MM.1S (cell line): ENCODE measurements at regions not wholly inside any gene's neighbourhood (a gene's known extent, or its start where the extent isn't known, plus 50 kb on each side); places are given as distances from the start of the nearest gene placed in this dataset.

Source experiments
- DNase-seq: peaks from one replicate; pipeline ENCODE4 v3.0.0-alpha.2; 2015
- H2AFZ ChIP-seq: fragments of 300-600 bp; sonication (generic); 2 replicates; pipeline ENCODE4 v1.6.0; 2016; ENCODE audit warnings: antibody characterized with exemption, low read length
- H3F3A ChIP-seq: fragments of 300-600 bp; sonication (generic); 2 replicates; pipeline ENCODE4 v1.6.1; 2016; ENCODE audit warnings: mild to moderate bottlenecking, antibody characterized with exemption, low read length, moderate library complexity, mixed read lengths; ENCODE audit not compliant: insufficient read depth
- H3K27ac ChIP-seq: fragments of 300-600 bp; sonication (generic); 2 replicates; pipeline ENCODE4 v1.5.1; 2016; ENCODE audit warnings: mild to moderate bottlenecking, low read length
- H3K27me3 ChIP-seq: fragments of 300-600 bp; sonication (generic); replicated peaks from 2 replicates; pipeline ENCODE4 v1.6.0; 2016; ENCODE audit warnings: low read length; ENCODE audit not compliant: insufficient read depth
- H3K36me3 ChIP-seq: fragments of 300-600 bp; sonication (generic); replicated peaks from 2 replicates; pipeline ENCODE4 v1.6.1; 2016; ENCODE audit warnings: mild to moderate bottlenecking, low read length, mixed read lengths; ENCODE audit not compliant: insufficient read depth
- H3K4me1 ChIP-seq: fragments of 300-600 bp; sonication (generic); 2 replicates; pipeline ENCODE4 v1.6.1; 2016; ENCODE audit warnings: low read length, mixed read lengths
- H3K4me2 ChIP-seq: fragments of 300-600 bp; sonication (generic); 2 replicates; pipeline ENCODE4 v1.6.0; 2016; ENCODE audit warnings: low read depth, low read length
- H3K4me3 ChIP-seq: fragments of 300-600 bp; sonication (generic); 2 replicates; pipeline ENCODE4 v1.5.1; 2016; ENCODE audit warnings: low read length, mixed read lengths
- H3K79me2 ChIP-seq: fragments of 300-600 bp; sonication (generic); 2 replicates; pipeline ENCODE4 v1.6.1; 2016; ENCODE audit warnings: mixed run types, low read length, mixed read lengths
- H3K9ac ChIP-seq: fragments of 300-600 bp; sonication (generic); 2 replicates; pipeline ENCODE4 v1.6.1; 2016; ENCODE audit warnings: low read length, mixed read lengths
- H3K9me2 ChIP-seq: fragments of 300-600 bp; sonication (generic); replicated peaks from 2 replicates; pipeline ENCODE4 v1.6.1; 2016; ENCODE audit warnings: mild to moderate bottlenecking, low read length, mixed read lengths; ENCODE audit not compliant: insufficient read depth
- H3K9me3 ChIP-seq: fragments of 300-600 bp; sonication (generic); replicated peaks from 2 replicates; pipeline ENCODE4 v1.6.1; 2016; ENCODE audit warnings: mild to moderate bottlenecking, low read length, mixed read lengths; ENCODE audit not compliant: insufficient read depth
- H4K20me1 ChIP-seq: fragments of 300-600 bp; sonication (generic); 2 replicates; pipeline ENCODE4 v1.6.1; 2016; ENCODE audit warnings: mild to moderate bottlenecking, low read length, moderate library complexity, mixed read lengths; ENCODE audit not compliant: insufficient read depth
- CTCF ChIP-seq: fragments of 300-600 bp; sonication (generic); IDR thresholded peaks from 2 replicates; pipeline ENCODE4 v1.5.1; 2016; ENCODE audit warnings: antibody characterized with exemption, low read length, mixed read lengths
- EZH2 ChIP-seq: fragments of 300-600 bp; sonication (generic); optimal IDR thresholded peaks from 2 replicates; pipeline ENCODE3; 2017; ENCODE audit warnings: low read depth, mild to moderate bottlenecking, antibody characterized with exemption, low read length, mixed read lengths
- EZH2phosphoT487 ChIP-seq: fragments of 300-600 bp; sonication (generic); IDR thresholded peaks from 2 replicates; pipeline ENCODE4 v1.6.1; 2018; ENCODE audit warnings: antibody characterized with exemption, low read length

GRCh38 chr16:88285514-88285822 lies 97.3 kb upstream of the ZNF469 start:
- Histone ChIP-seq H2AFZ (no peak overlapping the region), H3K9me3 (no peaks in the 10 kb centered on the region), H3K27me3 (peaks cover 14% of the 10 kb centered on the region; the same call in 1 of the 2 replicates), H3K4me1 (peaks cover 6% of the 10 kb centered on the region; the same call in 1 of the 2 replicates), H3K9ac (no peak overlapping the region), H3K79me2 (no peaks in the 10 kb centered on the region), H3K4me2 (no peak overlapping the region), H3K36me3 (no peaks in the 10 kb centered on the region), H3K9me2 (no peaks in the 10 kb centered on the region), H3K27ac (no peak overlapping the region), H3K4me3 (no peak overlapping the region), H4K20me1 (no peaks in the 10 kb centered on the region), H3F3A (no peaks in the 10 kb centered on the region)
- no peak for DNase-seq
- TF ChIP-seq CTCF (no peak), EZH2 (no peak), EZH2phosphoT487 (no peak)

- TF ChIP-seq EZH2phosphoT487 (no peak), EZH2 (no peak), CTCF (no peak)
- Histone ChIP-seq H2AFZ (no peak overlapping the region), H3K4me2 (no peak overlapping the region), H3F3A (no peaks in the 10 kb centered on the region), H3K9me3 (no peaks in the 10 kb centered on the region), H3K27me3 (peaks cover 14% of the 10 kb centered on the region; the same call in 1 of the 2 replicates), H3K9ac (no peak overlapping the region), H3K27ac (no peak overlapping the region), H3K36me3 (no peaks in the 10 kb centered on the region), H4K20me1 (no peaks in the 10 kb centered on the region), H3K9me2 (no peaks in the 10 kb centered on the region), H3K79me2 (no peaks in the 10 kb centered on the region), H3K4me3 (no peak overlapping the region), H3K4me1 (peaks cover 9% of the 10 kb centered on the region; the same call in 1 of the 2 replicates)
- DNase-seq = no peak
Observed at GRCh38 chr16:88286301-88286923, 96.3 kb upstream of the ZNF469 start.

GRCh38 chr16:88287219-88287618 lies 95.5 kb upstream of the ZNF469 start:
- Histone ChIP-seq H3K9me2 (no peaks in the 10 kb centered on the region), H3K4me1 (peaks cover 9% of the 10 kb centered on the region; the same call in 1 of the 2 replicates), H3K4me2 (no peak overlapping the region), H3K79me2 (no peaks in the 10 kb centered on the region), H3F3A (no peaks in the 10 kb centered on the region), H3K9me3 (no peaks in the 10 kb centered on the region), H3K27me3 (peaks cover 14% of the 10 kb centered on the region; the same call in 1 of the 2 replicates), H4K20me1 (no peaks in the 10 kb centered on the region), H3K36me3 (no peaks in the 10 kb centered on the region), H2AFZ (no peak overlapping the region), H3K9ac (no peak overlapping the region), H3K27ac (no peak overlapping the region), H3K4me3 (no peak overlapping the region)
- no peak for TF ChIP-seq EZH2phosphoT487
- TF ChIP-seq EZH2 = no peak
- peak; percentile 81 for TF ChIP-seq CTCF
- DNase-seq = peak; percentile 48
